H9 (cell line): ENCODE measurements at regions not wholly inside any gene's neighbourhood (a gene's known extent, or its start where the extent isn't known, plus 50 kb on each side); places are given as distances from the start of the nearest gene placed in this dataset.

Experiments used
- DNase-seq: peaks from one replicate; pipeline ENCODE4 v3.0.0-alpha.2; 2017
- H2AFZ ChIP-seq: one replicate; pipeline ENCODE4 v1.6.1; 2013; ENCODE audit warnings: mild to moderate bottlenecking, low read length, control low read depth, moderate library complexity
- H2AK5ac ChIP-seq: 2 replicates; pipeline ENCODE4 v1.6.1; 2013; ENCODE audit warnings: low read length, control low read depth, mixed read lengths; ENCODE audit not compliant: insufficient read length
- H2BK120ac ChIP-seq: one replicate; pipeline ENCODE4 v1.6.1; 2013; ENCODE audit warnings: low read depth, mild to moderate bottlenecking, low read length, control low read depth, inconsistent platforms; ENCODE audit not compliant: poor library complexity, severe bottlenecking
- H2BK12ac ChIP-seq: 2 replicates; pipeline ENCODE4 v1.6.1; 2013; ENCODE audit warnings: low read length, control low read depth, mixed read lengths, low read depth; ENCODE audit not compliant: insufficient read length
- H2BK15ac ChIP-seq: 2 replicates; pipeline ENCODE4 v1.6.1; 2013; ENCODE audit warnings: low read depth, low read length, control low read depth
- H2BK20ac ChIP-seq: one replicate; pipeline ENCODE4 v1.6.1; 2013; ENCODE audit warnings: low read depth, mild to moderate bottlenecking, low read length, control low read depth, inconsistent platforms; ENCODE audit not compliant: poor library complexity, severe bottlenecking
- H2BK5ac ChIP-seq: 2 replicates; pipeline ENCODE4 v1.6.1; 2013; ENCODE audit warnings: low read length, control low read depth, mixed read lengths; ENCODE audit not compliant: insufficient read length
- H3K14ac ChIP-seq: 2 replicates; pipeline ENCODE4 v1.6.1; 2013; ENCODE audit warnings: low read length, control low read depth; ENCODE audit not compliant: insufficient read depth
- H3K18ac ChIP-seq: 2 replicates; pipeline ENCODE4 v1.6.1; 2013; ENCODE audit warnings: low read depth, mild to moderate bottlenecking, mixed read lengths, low read length, control low read depth; ENCODE audit not compliant: insufficient read length
- H3K23ac ChIP-seq: 2 replicates; pipeline ENCODE4 v1.6.1; 2013; ENCODE audit warnings: low read length, control low read depth, mixed read lengths, low read depth; ENCODE audit not compliant: insufficient read length
- H3K23me2 ChIP-seq: 2 replicates; pipeline ENCODE4 v1.6.1; 2013; ENCODE audit warnings: low read depth, mild to moderate bottlenecking, mixed read lengths, low read length, control low read depth; ENCODE audit not compliant: insufficient read length, poor library complexity, severe bottlenecking
- H3K27ac ChIP-seq: 2 replicates; pipeline ENCODE4 v1.5.1; 2013; ENCODE audit warnings: low read length, control low read depth, mixed read lengths, low read depth; ENCODE audit not compliant: insufficient read length
- H3K27me3 ChIP-seq: 2 replicates; pipeline ENCODE4 v1.6.1; 2013; ENCODE audit warnings: low read length, control low read depth, inconsistent platforms; ENCODE audit not compliant: insufficient read depth
- H3K4ac ChIP-seq: 2 replicates; pipeline ENCODE4 v1.6.1; 2013; ENCODE audit warnings: low read depth, mild to moderate bottlenecking, control low read depth, inconsistent platforms, low read length, moderate library complexity
- H3K4me1 ChIP-seq: 2 replicates; pipeline ENCODE4 v1.6.1; 2013; ENCODE audit warnings: low read length, control low read depth, inconsistent platforms; ENCODE audit not compliant: insufficient read depth
- H3K4me2 ChIP-seq: 2 replicates; pipeline ENCODE4 v1.6.1; 2013; ENCODE audit warnings: low read length, control low read depth, mixed read lengths; ENCODE audit not compliant: insufficient read length, insufficient read depth
- H3K56ac ChIP-seq: 2 replicates; pipeline ENCODE4 v1.6.1; 2013; ENCODE audit warnings: low read depth, mild to moderate bottlenecking, mixed read lengths, low read length, control low read depth; ENCODE audit not compliant: insufficient read length
- H3K79me1 ChIP-seq: 2 replicates; pipeline ENCODE4 v1.6.1; 2013; ENCODE audit warnings: low read depth, mild to moderate bottlenecking, moderate library complexity, low read length, control low read depth, inconsistent platforms; ENCODE audit not compliant: insufficient read depth, poor library complexity, severe bottlenecking
- H3K79me2 ChIP-seq: 2 replicates; pipeline ENCODE4 v1.6.1; 2013; ENCODE audit warnings: low read length, control low read depth, inconsistent platforms; ENCODE audit not compliant: insufficient read depth
- H3K9ac ChIP-seq: 2 replicates; pipeline ENCODE4 v1.6.1; 2013; ENCODE audit warnings: low read length, control low read depth, mixed read lengths; ENCODE audit not compliant: insufficient read length; ENCODE audit errors: extremely low read depth
- H3K9me3 ChIP-seq: one replicate; pipeline ENCODE4 v1.6.1; 2013; ENCODE audit warnings: low read depth, low read length, inconsistent platforms; ENCODE audit not compliant: control insufficient read depth
- H3T11ph ChIP-seq: one replicate; pipeline ENCODE4 v1.6.1; 2013; ENCODE audit warnings: mild to moderate bottlenecking, low read length, control low read depth, inconsistent platforms
- H4K20me1 ChIP-seq: one replicate; pipeline ENCODE4 v1.6.1; 2013; ENCODE audit not compliant: control insufficient read depth, insufficient read length, insufficient read depth
- H4K5ac ChIP-seq: 2 replicates; pipeline ENCODE4 v1.6.1; 2013; ENCODE audit warnings: low read depth, mild to moderate bottlenecking, mixed read lengths, low read length, control low read depth; ENCODE audit not compliant: insufficient read length
- H4K8ac ChIP-seq: replicated peaks from 2 replicates; pipeline ENCODE4 v1.6.1; 2013; ENCODE audit warnings: low read length, control low read depth, mixed read lengths, low read depth; ENCODE audit not compliant: insufficient read length
- H4K91ac ChIP-seq: 2 replicates; pipeline ENCODE4 v1.6.1; 2013; ENCODE audit warnings: low read depth, mild to moderate bottlenecking, moderate library complexity, mixed read lengths, low read length, control low read depth; ENCODE audit not compliant: insufficient read length
- H3K27ac Mint-ChIP-seq, 3 experiments: 2 replicates in 2 of 3; 3 replicates in 1 of 3; pipeline ENCODE4 v1.8.0; 2020 to 2021; ENCODE audit warnings: mixed read lengths in 3 of 3, mild to moderate bottlenecking in 1 of 3, moderate library complexity in 1 of 3
- H3K27me3 Mint-ChIP-seq: 2 replicates; pipeline ENCODE4 v1.8.0; 2021; ENCODE audit warnings: low read depth, mild to moderate bottlenecking, moderate library complexity, mixed read lengths
- H3K36me3 Mint-ChIP-seq, 3 experiments: 2 replicates in 2 of 3; 3 replicates in 1 of 3; pipeline ENCODE4 v1.8.0; 2020 to 2021; ENCODE audit warnings: low read depth in 3 of 3, mixed read lengths in 3 of 3; ENCODE audit not compliant: insufficient read depth in 1 of 3
- H3K4me1 Mint-ChIP-seq, 2 experiments: 2 replicates each; pipeline ENCODE4 v1.8.0; 2020; ENCODE audit warnings: mixed read lengths in 2 of 2
- H3K4me3 Mint-ChIP-seq, 2 experiments: 2 replicates in 1 of 2; 3 replicates in 1 of 2; pipeline ENCODE4 v1.8.0; 2020 to 2021; ENCODE audit warnings: mild to moderate bottlenecking in 2 of 2, mixed read lengths in 2 of 2, moderate library complexity in 1 of 2
- H3K9me3 Mint-ChIP-seq, 2 experiments: 2 replicates in 1 of 2; 3 replicates in 1 of 2; pipeline ENCODE4 v1.8.0; 2020; ENCODE audit warnings: mild to moderate bottlenecking in 2 of 2, mixed read lengths in 2 of 2, moderate library complexity in 1 of 2
- WGBS: extraction: QIAGEN DNeasy Blood & Tissue Kit; methylation state at CpG from one replicate; pipeline ENCODE4 v1.1.7; 2013; ENCODE audit warnings: missing lambda C conversion rate, low lambda C conversion rate, mixed read lengths; ENCODE audit not compliant: insufficient read length; ENCODE audit errors: extremely low coverage; 5-methylcytosine and 5-hydroxymethylcytosine counted together
- TF ChIP-seq, protein P1 (sequence below): fragments of 200-600 bp; sonication (generic); conservative IDR thresholded peaks from 3 replicates; pipeline ENCODE4 v1.8.0; 2021; ENCODE audit warnings: antibody characterized with exemption, mild to moderate bottlenecking

DNA sequence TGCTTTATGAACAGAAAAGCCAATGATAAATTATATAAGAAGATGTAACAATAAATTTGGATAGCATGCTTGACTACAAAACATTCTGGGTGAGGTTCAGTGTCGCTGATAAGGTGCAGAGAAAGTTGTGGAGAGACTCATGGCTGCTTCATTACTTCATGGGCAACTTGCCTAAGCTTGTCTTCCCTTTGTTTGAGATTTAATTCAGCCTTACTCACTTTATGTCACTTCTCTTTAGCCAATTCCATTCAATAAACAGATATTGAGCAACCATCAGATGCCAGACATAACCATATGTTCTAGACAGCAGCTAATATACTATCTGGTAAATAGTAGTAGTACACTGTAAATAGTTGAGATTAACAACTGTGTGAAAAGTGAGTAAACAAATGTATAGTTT is 401.5 kb upstream of the FRG2C start:
- Histone ChIP-seq H3K14ac (no peak overlapping the region), H3K27ac (no peak overlapping the region), H3K9ac (no peak overlapping the region), H2AK5ac (no peak overlapping the region), H3K56ac (no peak overlapping the region), H3K9me3 (no peaks in the 10 kb centered on the region), H2AFZ (no peak overlapping the region), H2BK5ac (no peak overlapping the region), H3K4ac (no peak overlapping the region), H4K8ac (no peak overlapping the region), H3K23ac (no peak overlapping the region), H3K23me2 (no peaks in the 10 kb centered on the region), H4K20me1 (no peaks in the 10 kb centered on the region), H3K4me2 (no peak overlapping the region), H4K5ac (no peak overlapping the region), H3K27me3 (no peaks in the 10 kb centered on the region), H2BK12ac (no peak overlapping the region), H3T11ph (no peak overlapping the region), H4K91ac (no peak overlapping the region), H3K4me1 (no peaks in the 10 kb centered on the region), H3K79me2 (no peaks in the 10 kb centered on the region), H2BK120ac (no peak overlapping the region), H3K79me1 (no peaks in the 10 kb centered on the region), H2BK15ac (no peak overlapping the region), H2BK20ac (no peak overlapping the region), H3K18ac (no peak overlapping the region)
- no peak for DNase-seq
- Mint-ChIP-seq H3K9me3 (no peaks in the 10 kb centered on the region; a peak in 1 of 5 replicates), H3K27ac (no peak overlapping the region), H3K36me3 (no peaks in the 10 kb centered on the region), H3K27me3 (no peaks in the 10 kb centered on the region), H3K4me1 (no peaks in the 10 kb centered on the region), H3K4me3 (no peak overlapping the region)
- TF ChIP-seq, protein P1, sequence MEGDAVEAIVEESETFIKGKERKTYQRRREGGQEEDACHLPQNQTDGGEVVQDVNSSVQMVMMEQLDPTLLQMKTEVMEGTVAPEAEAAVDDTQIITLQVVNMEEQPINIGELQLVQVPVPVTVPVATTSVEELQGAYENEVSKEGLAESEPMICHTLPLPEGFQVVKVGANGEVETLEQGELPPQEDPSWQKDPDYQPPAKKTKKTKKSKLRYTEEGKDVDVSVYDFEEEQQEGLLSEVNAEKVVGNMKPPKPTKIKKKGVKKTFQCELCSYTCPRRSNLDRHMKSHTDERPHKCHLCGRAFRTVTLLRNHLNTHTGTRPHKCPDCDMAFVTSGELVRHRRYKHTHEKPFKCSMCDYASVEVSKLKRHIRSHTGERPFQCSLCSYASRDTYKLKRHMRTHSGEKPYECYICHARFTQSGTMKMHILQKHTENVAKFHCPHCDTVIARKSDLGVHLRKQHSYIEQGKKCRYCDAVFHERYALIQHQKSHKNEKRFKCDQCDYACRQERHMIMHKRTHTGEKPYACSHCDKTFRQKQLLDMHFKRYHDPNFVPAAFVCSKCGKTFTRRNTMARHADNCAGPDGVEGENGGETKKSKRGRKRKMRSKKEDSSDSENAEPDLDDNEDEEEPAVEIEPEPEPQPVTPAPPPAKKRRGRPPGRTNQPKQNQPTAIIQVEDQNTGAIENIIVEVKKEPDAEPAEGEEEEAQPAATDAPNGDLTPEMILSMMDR: no peak
- WGBS: no CpG with 5 or more reads among the region's 1 CpG
